ENCODE measurements at regions not wholly inside any gene's neighbourhood (a gene's known extent, or its start where the extent isn't known, plus 50 kb on each side); places are given as distances from the start of the nearest gene placed in this dataset.

- Histone ChIP-seq H3K4me3 (no peak overlapping the region), H3K9me3 (no peaks in the 10 kb centered on the region), H3K4me1 (peaks cover 13% of the 10 kb centered on the region), H3K36me3 (ENCODE audit: insufficient read depth in 1 of 2, low read depth in 1 of 2) (no peaks in the 10 kb centered on the region), H3K27me3 (ENCODE audit: insufficient read depth in 3 of 3, low read length in 2 of 3) (no peaks in the 10 kb centered on the region), H3K27ac (no peak overlapping the region)
- TF ChIP-seq, protein P1, sequence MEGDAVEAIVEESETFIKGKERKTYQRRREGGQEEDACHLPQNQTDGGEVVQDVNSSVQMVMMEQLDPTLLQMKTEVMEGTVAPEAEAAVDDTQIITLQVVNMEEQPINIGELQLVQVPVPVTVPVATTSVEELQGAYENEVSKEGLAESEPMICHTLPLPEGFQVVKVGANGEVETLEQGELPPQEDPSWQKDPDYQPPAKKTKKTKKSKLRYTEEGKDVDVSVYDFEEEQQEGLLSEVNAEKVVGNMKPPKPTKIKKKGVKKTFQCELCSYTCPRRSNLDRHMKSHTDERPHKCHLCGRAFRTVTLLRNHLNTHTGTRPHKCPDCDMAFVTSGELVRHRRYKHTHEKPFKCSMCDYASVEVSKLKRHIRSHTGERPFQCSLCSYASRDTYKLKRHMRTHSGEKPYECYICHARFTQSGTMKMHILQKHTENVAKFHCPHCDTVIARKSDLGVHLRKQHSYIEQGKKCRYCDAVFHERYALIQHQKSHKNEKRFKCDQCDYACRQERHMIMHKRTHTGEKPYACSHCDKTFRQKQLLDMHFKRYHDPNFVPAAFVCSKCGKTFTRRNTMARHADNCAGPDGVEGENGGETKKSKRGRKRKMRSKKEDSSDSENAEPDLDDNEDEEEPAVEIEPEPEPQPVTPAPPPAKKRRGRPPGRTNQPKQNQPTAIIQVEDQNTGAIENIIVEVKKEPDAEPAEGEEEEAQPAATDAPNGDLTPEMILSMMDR (IDR thresholded peaks at IDR 0.05), result no peak
- 34 to 57% (median 44%) methylated on average over 2 of the region's 2 CpGs for WGBS, 3 donors
- ATAC-seq, result peak; percentile 37 to 87 (median 51)
- intact Hi-C loops (cut with DNase I), result no loop called here
- peak; percentile 35 to 63 for DNase-seq
Observed at GRCh38 chr13:40269086-40269485, 397.4 kb downstream of the FOXO1 start.

- H3K27ac ChIP-seq, result no peak overlapping the region
Observed at GRCh38 chr13:40270726-40271125, 395.7 kb downstream of the FOXO1 start.

DNA sequence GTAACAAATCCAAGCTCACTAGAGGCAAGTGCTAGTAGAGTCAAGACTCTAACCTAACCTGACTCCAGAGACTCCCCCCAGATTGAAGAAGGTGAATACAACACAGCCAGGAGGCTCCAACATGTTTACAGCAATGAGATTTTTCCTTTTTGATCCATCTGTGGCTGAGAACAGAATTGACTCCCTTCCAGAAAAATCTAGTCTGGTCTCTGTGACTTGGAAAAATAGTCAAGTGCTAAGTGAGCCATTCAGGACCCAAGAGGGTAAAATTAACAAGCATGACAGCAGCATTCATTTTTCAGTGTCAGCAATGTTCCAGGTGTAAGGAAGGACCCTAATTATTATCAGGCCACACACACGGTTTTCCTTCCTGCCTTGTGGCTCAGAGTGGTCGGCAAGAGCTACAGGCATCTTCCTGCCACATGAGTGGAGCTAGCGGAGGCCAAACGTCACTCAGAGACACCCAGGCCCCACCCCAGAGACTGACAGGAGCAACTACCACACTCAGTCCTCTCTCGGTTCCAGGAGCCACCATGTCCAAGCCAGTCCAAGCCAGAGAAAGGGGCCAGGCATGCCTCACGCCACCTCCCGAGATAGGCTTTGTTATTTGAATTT is 395.1 kb downstream of the FOXO1 start:
- Histone ChIP-seq H3K4me3 (no peak overlapping the region), H3K9me3 (no peaks in the 10 kb centered on the region), H3K4me1 (peaks cover 13% of the 10 kb centered on the region), H3K27ac (peak overlapping the region; percentile 41), H3K36me3 (ENCODE audit: insufficient read depth in 1 of 2, low read depth in 1 of 2) (no peaks in the 10 kb centered on the region), H3K27me3 (ENCODE audit: insufficient read depth in 3 of 3, low read length in 2 of 3) (no peaks in the 10 kb centered on the region)
- TF ChIP-seq, protein P1 (IDR thresholded peaks at IDR 0.05), result no peak
- 29 to 32% (median 30%) methylated on average over 7 of the region's 7 CpGs for WGBS, 3 donors
- peak; percentile 26 to 61 (median 52) for ATAC-seq
- intact Hi-C loops (cut with DNase I), result no loop called here
- DNase-seq, result peak; percentile 26 to 70

More at GRCh38 chr13:40270726-40271125, 395.7 kb downstream of the FOXO1 start:
- ATAC-seq, result no peak
- WGBS, 3 donors, result 50 to 94% (median 91%) methylated on average over 1 of the region's 1 CpG
- Histone ChIP-seq H3K36me3 (ENCODE audit: insufficient read depth in 1 of 2, low read depth in 1 of 2) (no peaks in the 10 kb centered on the region), H3K9me3 (no peaks in the 10 kb centered on the region), H3K4me3 (no peak overlapping the region), H3K27me3 (ENCODE audit: insufficient read depth in 3 of 3, low read length in 2 of 3) (no peaks in the 10 kb centered on the region), H3K4me1 (peaks cover 13% of the 10 kb centered on the region)
- DNase-seq, result no peak
- intact Hi-C loops (cut with DNase I), result no loop called here
- TF ChIP-seq, protein P1 (IDR thresholded peaks at IDR 0.05), result no peak

DNA sequence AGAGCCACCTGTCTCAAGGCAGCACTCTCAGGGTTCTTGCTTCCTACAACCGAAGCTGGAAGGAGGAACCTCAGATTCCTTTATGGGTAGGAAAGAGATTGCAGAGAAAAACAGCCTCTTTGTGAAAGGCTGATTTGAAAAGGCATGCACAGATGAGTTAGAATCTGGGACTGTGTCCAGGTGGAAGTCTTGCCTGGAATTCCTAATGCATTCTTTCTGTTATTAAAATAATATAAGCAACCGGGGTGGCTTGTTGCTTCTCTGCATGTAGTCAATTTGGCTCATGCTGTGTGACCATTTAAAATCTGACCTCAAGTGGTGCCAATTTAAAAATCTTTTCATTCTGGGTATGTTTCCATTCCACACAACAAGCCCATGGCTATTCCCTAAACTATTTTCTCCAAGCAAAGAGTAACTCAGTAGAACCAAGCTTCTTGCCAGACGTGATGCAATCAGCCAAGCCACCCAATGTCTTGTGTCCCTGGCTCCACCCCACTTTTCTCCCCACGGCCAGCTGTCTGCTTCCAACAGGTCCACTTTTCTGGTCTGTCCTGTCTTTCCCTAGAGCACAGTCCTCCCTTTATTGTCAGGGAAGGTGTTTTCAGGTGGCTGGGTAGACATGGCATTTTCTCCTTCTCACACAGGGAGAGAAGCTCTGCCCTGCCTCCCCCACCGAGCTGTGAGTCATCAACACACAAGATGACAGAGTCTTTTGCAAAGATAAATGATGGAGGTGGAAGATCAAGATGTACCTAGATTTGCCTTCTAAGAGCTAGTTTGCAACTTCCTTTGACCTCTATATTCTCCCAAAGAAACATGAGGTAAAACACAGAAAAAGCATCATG is 394.3 kb downstream of the FOXO1 start:
- DNase-seq (peak; percentile 76 to 84), ATAC-seq (peak; percentile 57 to 79 (median 62))
- H3K4me3 ChIP-seq, result no peak overlapping the region
- intact Hi-C loops (cut with DNase I), result no loop called here
- no peaks in the 10 kb centered on the region for H3K9me3 ChIP-seq
- TF ChIP-seq, protein P1 (IDR thresholded peaks at IDR 0.05), result no peak
- H3K27ac ChIP-seq, result peak overlapping the region; percentile 41
- peaks cover 13% of the 10 kb centered on the region for H3K4me1 ChIP-seq
- H3K36me3 ChIP-seq (ENCODE audit: insufficient read depth in 1 of 2, low read depth in 1 of 2), result no peaks in the 10 kb centered on the region
- WGBS, 3 donors, result 23 to 28% (median 27%) methylated on average over 5 of the region's 5 CpGs
- no peaks in the 10 kb centered on the region for H3K27me3 ChIP-seq (ENCODE audit: insufficient read depth in 3 of 3, low read length in 2 of 3)
